ENCODE measurements at regions not wholly inside any gene's neighbourhood (a gene's known extent, or its start where the extent isn't known, plus 50 kb on each side); places are given as distances from the start of the nearest gene placed in this dataset.

- no peak overlapping the region for H3K27ac ChIP-seq
- no peak for TF ChIP-seq CTCF (IDR thresholded peaks at IDR 0.05)
These were observed 57.6 kb upstream of the EEF1E1 start for GRCh38 chr6:8159966-8160365.

GRCh38 chr6:8157839-8158238 is 55.5 kb upstream of the EEF1E1 start:
- H3K27ac ChIP-seq = no peak overlapping the region
- no peak for TF ChIP-seq CTCF (IDR thresholded peaks at IDR 0.05)
- DNase-seq (ENCODE audit: low spot score) = no peak
- H3K36me3 ChIP-seq = no peaks in the 10 kb centered on the region
- peaks cover 0 to 9% of the 10 kb centered on the region in 2 donors for H3K9me3 ChIP-seq
- H3K27me3 ChIP-seq = no peaks in the 10 kb centered on the region
- H3K4me1 ChIP-seq = no peaks in the 10 kb centered on the region
- no peak overlapping the region for H3K4me3 ChIP-seq

More at GRCh38 chr6:8159966-8160365, 57.6 kb upstream of the EEF1E1 start:
- Histone ChIP-seq H3K9me3 (peaks cover 0 to 9% of the 10 kb centered on the region in 2 donors), H3K27me3 (no peaks in the 10 kb centered on the region), H3K36me3 (no peaks in the 10 kb centered on the region), H3K4me1 (no peaks in the 10 kb centered on the region), H3K4me3 (no peak overlapping the region)
- no peak for DNase-seq (ENCODE audit: low spot score)

- no peaks in the 10 kb centered on the region for H3K4me1 ChIP-seq
- H3K27ac ChIP-seq = no peak overlapping the region
- H3K9me3 ChIP-seq = peaks cover 0 to 9% of the 10 kb centered on the region in 2 donors
- H3K36me3 ChIP-seq = no peaks in the 10 kb centered on the region
- no peak overlapping the region for H3K4me3 ChIP-seq
- TF ChIP-seq CTCF (IDR thresholded peaks at IDR 0.05) = no peak
- DNase-seq (ENCODE audit: low spot score) = no peak
- no peaks in the 10 kb centered on the region for H3K27me3 ChIP-seq
These were observed 53.1 kb upstream of the EEF1E1 start for GRCh38 chr6:8155259-8156012.

All from right atrium auricular region (tissue), 2 donors.